ENCODE measurements at regions not wholly inside any gene's neighbourhood (a gene's known extent, or its start where the extent isn't known, plus 50 kb on each side); places are given as distances from the start of the nearest gene placed in this dataset.

DNA sequence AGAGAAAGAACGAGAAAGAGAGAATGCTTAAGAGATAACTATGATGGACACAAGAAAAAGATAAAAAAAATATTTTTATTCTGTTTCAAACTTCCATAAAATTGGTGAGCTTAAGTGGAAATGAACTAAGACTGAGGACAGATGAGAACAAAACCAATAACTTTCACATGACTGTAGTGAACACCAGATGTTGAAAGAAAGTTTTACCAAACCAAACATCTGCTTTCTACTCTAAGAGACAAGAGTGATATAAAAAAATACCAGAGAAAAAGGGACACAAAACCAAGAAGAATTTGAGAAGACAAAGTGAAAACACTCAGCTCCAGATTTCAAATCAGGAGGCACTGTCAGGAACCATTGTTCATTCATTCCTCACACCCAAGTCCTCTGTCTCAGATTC is 147.9 kb downstream of the IMPG2 start:
- DNase-seq: no peak

DNA sequence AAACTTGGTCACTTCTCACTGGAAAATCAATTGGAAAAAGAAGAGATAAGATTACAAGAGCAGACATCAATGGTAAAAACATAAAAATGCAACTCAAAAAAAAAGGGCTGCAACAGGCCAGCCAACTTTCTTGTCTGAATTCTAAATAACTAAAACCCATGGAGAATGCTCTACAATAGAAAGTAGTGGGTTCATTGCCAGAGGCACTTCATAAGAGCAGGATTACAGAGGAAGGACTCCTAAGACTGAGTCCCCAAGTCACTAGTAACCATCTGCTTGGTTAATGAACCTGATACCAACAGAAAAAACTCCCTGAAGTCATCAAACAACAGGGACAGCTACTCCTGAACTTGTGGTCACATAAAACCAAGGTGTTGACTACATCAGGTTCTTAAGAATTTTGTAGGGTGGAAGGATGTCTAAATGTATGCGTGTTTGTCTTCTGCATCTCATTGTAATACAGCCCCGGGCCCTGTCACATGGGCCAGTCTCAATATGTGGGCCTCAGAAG is 148.6 kb downstream of the IMPG2 start:
- no peak for DNase-seq

- no peak for DNase-seq
Observed at GRCh38 chr3:101170806-101171558, 149.4 kb downstream of the IMPG2 start.

DNA sequence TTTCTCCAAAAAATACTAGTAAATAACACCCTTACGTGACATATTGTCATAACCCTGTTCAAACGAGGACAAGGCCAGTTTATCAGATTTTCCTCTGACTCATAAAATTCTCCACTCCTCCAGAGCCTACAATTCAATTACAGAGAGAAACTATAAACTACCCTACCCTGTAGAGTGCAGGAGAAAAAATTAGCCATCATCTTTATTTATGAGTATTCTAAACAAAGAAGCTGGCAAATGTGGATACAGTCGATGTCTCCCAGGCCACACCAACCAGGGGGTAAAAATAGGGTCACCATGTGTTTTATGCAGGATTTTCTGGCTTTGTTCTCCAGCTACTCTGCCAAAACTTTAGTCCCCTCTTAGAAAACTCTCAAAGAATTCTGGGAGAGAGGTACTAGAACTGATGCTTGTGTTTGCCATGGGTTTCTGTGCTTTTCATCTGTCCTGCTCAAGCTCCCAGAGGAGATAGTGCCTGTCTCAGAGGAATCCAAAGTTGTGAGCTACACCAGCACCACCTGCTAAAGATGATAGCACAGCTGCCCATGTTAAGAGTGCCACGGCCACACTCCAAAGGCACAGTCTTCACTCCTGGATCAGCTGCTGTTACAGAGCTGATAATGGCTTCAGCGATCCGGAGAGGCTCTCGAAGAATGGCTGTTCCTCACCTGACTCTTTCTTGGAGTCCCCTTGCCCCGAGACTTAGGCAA is 150.2 kb downstream of the IMPG2 start:
- DNase-seq: no peak

DNA sequence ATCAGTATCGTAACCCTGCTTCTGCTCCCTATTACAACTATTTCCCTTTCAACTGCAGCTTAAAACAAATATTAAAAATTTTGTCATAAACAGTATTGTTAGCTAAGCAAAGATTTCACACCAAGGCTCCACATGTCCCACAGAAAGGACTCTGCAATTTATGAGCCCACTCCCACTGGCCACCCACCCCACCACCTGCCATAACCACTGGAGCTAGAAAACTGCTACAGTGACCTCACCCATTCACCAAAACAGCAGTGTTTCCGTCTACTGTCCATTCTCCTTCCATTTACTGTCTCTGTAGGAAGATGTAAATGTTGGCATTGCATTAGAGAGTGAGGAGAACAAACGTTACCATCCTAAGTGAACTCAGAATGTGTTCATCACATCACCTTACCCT is 150.9 kb downstream of the IMPG2 start:
- DNase-seq: no peak

GRCh38 chr3:101167376-101167775 is 153.0 kb downstream of the IMPG2 start:
- DNase-seq: no peak

- DNase-seq: no peak
Observed at GRCh38 chr3:101166150-101166549, 154.2 kb downstream of the IMPG2 start.

- DNase-seq: no peak
Observed at GRCh38 chr3:101163554-101163953, 156.8 kb downstream of the IMPG2 start.

DNA sequence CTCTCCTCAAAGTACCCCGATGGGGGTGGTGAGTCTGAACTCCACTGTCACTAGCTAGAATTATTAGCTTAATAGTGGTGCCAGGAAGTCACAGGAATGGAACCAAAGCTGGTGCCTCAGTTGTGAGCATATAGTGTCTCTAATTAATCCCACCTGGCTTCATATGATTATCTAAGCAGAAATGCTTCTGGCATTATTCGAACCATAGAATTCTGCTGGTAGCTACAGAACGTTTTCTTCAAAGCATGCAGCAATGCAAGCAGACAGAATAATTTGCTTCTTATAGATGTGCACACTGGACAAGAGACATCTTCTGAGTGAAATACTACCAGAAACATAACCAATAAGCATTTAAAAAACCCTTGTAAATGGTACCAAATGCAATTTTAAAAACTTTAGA is 160.9 kb downstream of the IMPG2 start:
- no peak for DNase-seq

GRCh38 chr3:101158374-101158773 is 162.0 kb downstream of the IMPG2 start:
- no peak for DNase-seq

GRCh38 chr3:101156787-101157345 is 163.5 kb downstream of the IMPG2 start:
- no peak for DNase-seq

GRCh38 chr3:101155825-101156224 is 162.6 kb upstream of the ABI3BP start:
- no peak for DNase-seq

DNA sequence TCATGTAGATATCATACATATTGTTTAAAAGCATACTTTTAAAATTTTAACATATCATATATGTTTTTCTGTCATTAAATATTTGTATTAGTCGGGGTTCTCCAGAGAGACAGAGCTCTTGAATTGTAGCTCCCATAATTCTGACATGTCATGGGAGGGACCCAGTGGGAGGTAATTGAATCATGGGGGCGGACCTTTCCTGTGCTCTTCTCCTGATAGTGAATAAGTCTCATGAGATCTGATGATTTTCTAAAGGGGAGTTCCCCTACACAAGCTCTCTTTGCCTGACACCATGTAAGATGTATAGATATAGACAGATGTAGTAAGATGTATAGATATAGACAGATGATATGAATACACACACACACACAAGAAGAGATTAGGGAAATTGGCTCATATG is 161.2 kb upstream of the ABI3BP start:
- DNase-seq: peak; percentile 7

GRCh38 chr3:101151286-101151913 is 158.2 kb upstream of the ABI3BP start:
- DNase-seq: no peak

- DNase-seq: no peak
Observed at GRCh38 chr3:101150504-101150903, 157.3 kb upstream of the ABI3BP start.

DNA sequence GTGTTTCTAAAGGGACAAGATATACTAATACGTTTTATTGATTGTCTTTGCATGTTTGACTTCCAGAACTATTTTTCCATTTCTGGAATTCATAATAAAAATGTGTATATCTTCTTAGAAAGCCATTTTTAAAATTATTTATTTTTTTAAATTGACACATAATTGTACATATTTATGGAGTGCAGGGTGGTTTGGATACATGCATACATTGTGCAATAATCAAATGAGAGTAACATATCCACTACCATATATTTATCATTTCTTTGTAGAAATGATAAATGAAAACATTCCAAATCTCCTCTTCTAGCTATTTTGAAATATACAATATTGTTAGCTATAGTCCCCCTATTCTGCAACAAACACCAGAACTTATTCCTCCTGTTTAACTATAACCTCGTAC is 156.5 kb upstream of the ABI3BP start:
- no peak for DNase-seq

DNA sequence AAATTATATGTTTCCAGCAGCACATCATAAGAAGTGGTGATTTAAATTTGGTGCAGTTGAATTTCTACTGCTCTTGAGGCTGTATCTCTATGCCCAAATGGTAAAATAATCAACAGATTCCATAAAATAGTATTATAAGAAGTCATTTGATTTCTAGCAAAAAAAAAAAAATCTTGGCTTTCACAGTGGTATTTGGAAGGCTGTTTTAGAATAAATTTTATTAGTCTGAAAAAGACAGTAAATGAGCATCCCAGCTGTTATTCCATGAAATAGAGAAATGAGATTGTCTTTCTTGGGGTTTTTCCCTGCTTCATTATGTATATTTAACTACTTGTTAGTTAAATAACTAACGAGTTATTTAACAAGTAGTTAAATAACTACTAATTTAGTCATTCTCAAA is 156.0 kb upstream of the ABI3BP start:
- DNase-seq: no peak

GRCh38 chr3:101148001-101148400 is 154.8 kb upstream of the ABI3BP start:
- DNase-seq: peak; percentile 21

GRCh38 chr3:101146946-101147345 is 153.7 kb upstream of the ABI3BP start:
- peak; percentile 61 for DNase-seq

DNA sequence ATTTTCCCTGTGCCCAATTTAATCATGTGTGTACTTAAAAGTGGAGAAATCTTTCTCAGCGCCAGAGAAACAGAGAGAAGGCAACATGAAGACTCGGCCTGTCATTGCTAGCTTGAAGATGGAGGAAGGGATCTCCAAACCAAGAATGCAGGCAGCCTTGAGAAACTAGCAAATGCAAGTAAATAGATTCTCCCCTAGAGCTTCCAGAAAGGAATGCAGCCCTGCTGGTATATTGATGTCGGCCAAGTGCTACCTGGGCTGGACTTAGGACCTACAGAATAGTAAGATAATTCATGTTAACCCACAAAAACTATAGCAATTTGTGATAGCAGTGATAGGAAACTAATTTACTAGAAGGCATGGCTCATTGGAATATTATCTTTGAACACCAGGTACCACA is 150.9 kb upstream of the ABI3BP start:
- no peak for DNase-seq

DNA sequence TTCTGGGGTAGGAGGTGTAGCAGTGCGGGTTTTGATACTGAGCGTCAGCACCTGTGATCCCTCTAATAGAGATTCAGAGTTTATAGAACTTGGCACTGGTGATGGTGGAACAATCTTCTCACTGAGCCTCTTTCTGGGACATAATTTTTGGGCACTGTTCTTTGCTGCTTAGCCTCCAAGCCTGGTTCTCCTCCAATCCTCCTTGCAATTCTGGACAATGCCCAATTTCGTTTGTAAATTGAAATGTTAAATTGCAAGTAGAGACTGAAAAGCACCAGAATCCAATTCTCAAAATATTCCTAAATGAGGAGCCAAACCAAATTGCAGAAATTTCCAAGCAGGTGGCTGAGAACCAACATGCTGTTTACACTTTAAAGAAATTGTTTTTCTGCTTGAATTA is 149.8 kb upstream of the ABI3BP start:
- DNase-seq: no peak

DNA sequence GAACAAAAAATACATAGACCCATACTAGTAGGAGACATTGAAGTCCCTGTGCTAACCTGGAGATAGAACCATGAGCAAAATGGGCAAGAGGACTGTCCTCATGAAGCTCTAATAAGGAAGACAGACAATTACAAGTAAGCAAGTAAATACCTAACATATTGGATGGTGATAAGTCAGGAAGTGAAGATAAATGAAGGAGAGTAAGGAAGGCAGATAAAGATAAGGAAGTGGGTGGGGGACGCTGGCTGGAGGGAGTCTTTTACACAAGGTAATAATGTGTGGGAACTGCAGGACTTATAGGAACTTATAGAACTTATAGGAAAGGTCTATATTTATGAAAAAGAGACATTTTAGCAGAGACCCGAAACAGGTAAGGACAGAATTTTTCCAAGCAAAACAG is 148.9 kb upstream of the ABI3BP start:
- DNase-seq: peak; percentile 9

DNA sequence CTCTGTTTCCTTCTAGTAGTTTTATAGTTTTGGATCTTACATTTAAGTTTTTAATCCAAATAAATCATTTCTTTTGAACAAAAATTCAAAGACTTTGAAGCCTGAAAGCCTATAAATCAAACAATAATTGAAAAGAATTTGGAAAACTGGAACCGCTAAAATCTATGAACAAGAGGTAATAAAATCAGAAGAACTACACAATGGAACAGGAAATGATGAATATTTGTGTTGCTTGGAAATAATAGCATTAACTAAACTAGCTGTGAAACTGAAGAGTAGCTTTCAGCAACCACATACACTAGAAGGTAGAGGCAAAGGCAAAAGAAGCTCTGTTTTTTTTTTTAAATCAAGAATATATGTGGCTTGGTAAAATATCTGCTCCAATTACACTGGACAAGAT is 147.9 kb upstream of the ABI3BP start:
- DNase-seq: no peak

DNA sequence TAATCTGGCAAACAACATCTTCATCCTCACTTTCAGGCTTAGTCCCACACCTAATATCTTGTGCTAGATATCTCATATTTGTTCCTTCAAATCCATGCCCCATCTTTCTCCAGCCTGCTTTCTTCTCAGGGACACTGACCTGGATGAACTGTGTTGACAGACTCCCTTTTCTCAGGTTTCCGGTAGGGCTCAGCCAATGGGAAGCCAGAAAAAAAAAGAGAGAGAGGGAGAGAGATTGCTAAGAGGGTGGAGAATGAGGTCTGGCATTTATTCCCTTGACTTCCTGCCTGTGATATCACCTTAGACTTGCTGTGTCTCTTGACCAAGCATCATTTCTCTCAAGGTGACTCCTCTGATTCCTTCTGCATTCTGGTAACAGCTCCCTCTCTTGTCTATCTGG is 145.6 kb upstream of the ABI3BP start:
- no peak for DNase-seq

Measured in hematopoietic multipotent progenitor cell treated with erythropoietin and hydrocortisone succinate and interleukin-3 and kit ligand, for 4 days (in vitro differentiated cells).